Stimulated activated naive CD4-positive, alpha-beta T cell treated with Interleukin-2 at 50 U/mL for 16 hours (primary cell): ENCODE measurements at regions not wholly inside any gene's neighbourhood (a gene's known extent, or its start where the extent isn't known, plus 50 kb on each side); places are given as distances from the start of the nearest gene placed in this dataset.
"Not testable (repeated sequence)": the region's sequence is repeated elsewhere in the genome, so short reads cannot be mapped to it uniquely, and the experiment has no call there.

Experiments used
- DNase-seq: peaks from one replicate; lab custom pipeline; 2025; lab: John Stamatoyannopoulos, UW

DNA sequence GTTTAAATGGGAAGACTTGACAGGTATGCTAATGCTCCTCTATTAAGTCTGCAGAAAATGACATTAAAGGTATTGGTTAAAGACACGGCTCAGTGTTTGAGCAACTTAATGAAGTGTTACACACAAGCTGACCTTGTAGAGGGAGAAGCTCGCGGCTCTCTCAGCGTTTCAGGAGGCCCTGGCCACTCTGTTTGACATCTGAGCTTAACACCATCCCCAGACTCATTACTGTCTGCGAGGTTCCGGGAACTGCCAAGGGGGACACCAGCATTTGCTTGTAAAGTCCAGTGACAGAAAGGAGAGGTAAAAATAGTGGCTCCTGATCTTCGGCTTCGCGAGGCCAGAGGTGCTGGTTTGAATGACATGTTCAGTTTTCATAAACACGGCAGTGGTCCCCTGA, 540.7 kb upstream of the CADM1 start:
- no peak for DNase-seq

DNA sequence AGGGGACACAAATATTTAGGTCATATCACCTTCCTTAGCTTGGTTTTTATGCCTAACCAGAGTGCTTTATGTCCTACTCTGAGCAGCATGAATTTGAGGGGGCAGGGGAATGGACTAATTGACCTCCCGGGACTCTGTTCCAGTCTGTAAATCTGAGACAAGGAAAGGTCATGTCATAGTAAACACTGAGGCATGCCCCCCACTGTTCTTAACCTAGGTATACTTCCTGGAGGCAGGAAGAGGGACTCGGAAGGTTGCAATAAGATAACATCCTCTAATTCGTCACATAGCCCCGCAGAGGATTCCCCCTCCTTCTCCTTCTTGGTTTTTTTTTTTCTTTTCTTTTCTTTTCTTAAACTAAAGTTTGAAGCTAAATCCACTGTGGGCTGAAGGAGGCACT, 540.3 kb upstream of the CADM1 start:
- no peak for DNase-seq

DNA sequence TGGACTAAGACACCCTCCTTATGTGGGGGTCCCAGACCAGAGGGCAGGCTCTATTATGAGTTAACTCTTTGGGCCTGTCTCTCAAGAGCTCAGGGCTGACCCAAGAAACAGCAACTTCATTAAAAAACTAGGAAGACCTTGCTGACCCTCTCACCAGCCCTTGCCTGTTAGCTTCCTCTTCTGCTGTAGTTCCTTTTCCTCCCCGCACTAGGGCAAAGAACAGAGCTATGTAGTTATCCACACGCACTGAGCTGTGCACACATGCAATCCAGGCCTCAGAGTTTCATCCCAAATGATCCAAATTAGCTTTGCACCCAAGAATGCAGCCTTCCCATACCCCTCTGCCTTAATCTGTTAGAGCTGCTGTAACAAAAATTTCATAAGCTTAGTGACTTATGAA, 539.6 kb upstream of the CADM1 start:
- DNase-seq, result no peak

DNA sequence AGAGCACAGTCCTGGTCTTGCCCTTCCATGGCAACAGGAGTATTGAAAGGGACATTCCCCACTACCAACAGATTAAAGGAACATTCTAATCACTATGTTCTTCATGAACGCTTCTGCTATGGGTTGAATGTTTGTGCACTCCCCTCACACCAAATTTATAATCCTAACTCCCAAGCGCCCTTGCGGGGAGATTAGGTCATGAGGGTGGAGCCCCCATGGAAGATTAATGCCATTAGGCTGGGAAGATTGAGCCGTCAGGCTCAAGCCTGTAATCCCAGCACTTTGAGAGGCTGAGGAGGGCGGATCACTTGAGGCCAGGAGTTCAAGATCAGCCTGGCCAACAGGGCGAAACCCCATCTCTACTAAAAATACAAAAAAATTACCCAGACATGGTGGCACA, 538.8 kb upstream of the CADM1 start:
- not testable (repeated sequence) for DNase-seq

DNA sequence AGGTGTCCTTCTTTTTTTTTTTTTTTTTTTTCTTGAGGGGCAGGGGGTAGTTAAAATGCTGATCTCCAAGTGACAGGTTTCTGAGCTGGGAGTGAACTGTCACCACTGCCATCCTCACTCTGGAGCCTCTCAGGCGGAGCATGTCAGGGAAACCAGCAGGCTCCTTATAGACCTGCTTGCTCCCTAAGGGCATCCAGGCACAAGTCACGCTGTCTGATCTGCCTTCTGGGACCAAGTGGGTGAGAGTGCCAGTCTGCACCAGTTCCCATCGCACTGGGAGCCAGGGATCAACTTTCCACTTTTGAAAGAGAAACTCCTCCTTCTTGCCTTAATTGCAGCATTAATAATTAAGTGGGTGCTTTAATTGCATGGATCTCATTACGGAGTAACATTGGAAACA, 537.9 kb upstream of the CADM1 start:
- DNase-seq, result no peak

DNA sequence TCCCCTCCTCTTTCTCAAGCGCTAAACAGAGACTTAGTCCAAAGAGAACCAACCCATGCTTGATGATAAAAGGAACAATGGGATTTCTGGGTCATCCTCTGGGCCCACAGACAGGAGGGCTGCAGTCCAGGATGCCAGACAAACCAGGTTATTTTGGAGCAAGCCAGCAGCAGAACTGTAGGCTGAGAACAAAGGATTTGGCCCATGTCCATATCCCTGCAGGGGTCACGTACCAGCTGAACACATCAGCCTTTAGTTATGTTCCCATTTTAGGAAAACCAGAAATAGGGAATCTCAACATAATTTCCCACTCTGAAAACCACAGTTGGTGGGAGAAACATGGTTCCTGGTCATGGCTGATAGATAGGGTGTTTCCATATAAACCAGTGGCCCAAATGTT, 533.6 kb upstream of the CADM1 start:
- DNase-seq, result no peak

DNA sequence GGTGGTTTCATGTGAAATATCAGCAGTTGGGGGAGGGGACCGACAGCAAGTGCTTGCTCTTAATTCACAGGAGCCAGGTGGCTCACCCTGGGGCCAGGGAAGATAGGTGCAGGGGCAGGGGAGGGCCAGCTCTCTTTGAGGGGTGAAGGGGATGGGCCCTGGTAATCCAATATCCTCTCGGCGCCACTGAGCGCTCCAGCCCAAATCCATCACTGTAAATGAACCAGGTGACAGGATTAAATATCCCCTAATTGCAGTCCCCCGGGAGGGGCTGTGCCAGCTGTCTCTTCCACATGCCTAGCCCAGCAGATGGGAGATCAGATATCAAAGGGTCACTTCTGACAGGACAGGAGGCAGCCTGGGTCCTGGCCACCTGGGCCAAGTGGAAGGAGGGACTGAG, 531.8 kb upstream of the CADM1 start:
- DNase-seq, result no peak

DNA sequence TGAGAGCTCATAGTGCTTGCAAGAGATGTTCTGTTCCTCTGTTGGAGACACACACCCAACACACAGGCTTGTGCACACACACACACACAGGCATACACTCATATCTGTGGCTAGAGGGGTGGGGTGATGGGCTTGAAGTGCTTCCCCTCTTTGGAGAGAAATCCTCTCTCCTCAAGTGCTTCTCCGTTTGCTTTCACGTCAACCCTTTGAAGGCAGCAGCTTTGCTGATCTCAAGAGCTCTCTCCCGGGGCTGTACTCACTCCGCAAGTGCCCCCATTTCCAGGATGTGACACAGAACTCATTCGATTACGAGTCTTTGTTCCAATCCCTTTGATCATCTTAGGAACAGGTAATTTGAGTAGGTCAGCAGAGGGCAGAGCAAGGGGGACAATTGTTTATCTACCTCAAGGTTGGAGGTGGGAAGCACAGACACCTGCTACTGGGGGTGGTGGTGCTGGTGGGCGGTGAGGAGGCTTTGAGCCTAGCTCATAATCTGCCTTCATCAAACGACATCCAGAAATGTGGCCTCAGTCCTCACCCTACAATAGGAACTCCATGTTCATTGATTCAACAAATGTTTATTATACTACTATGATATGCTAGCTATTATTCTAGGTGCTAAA, 529.8 kb upstream of the CADM1 start:
- DNase-seq, result no peak

DNA sequence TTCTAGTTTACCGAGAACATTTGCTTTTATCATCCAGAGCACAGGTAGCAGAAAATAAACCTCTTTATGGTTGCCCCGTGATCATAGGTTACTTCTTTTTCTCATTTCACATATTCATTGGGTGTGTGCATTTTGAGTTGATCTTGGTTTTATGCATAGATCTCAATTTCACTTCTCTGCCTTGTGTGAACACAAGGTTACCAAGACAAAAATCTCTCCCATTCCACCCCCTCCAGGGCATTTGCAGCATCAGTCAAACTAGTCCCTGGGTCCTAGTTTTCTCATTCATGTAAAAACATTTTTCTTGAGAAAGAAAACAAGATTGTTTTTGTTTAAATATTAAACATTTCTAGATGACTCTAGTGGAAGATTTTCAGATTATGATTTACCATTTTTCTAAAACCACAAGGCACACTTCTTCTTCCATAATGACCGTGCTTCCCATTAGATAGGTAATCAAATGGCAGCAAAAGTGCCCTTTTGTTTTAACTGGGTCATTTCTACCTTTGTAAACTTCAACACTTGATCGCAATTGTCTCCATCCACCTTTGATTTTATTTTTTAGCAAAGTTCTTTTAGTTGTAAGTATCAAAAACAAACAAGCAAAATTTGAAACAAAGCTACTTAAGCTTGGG, 526.6 kb upstream of the CADM1 start:
- DNase-seq, result no peak

DNA sequence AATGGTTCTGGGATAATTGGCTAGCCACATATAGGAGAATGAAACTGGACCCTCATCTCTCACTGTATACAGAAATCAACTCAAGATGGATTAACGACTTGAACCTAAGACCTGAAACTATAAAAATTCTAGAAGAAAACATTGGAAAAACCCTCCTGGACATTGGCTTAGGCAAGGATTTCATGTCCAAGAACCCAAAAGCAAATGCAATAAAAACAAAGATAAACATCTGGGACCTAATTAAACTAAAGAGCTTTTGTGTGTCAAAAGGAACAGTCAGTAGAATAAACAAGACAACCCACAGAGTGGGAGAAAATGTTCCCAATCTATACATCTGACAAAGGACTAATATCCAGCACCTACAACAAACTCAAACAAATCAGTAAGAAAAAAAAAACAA, 524.3 kb upstream of the CADM1 start:
- not testable (repeated sequence) for DNase-seq

DNA sequence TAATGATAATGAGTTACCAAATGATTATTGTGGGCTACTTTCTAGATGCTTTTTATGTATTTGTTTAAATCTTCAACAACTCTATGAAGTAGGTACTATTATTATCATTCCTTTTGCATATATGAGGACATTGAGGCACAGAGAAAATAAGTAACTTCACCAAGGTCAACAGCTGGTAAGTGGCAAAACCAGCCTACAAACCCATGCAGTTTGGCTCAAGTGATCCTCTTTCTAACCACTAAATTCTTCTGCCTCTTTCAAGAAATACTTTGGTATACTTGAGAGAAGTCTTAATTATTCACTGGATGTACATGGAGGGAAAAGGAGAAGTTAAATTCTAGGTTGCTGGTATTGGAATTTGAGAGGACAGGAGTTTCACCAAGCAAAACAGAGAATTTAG, 495.2 kb upstream of the CADM1 start:
- DNase-seq, result no peak

DNA sequence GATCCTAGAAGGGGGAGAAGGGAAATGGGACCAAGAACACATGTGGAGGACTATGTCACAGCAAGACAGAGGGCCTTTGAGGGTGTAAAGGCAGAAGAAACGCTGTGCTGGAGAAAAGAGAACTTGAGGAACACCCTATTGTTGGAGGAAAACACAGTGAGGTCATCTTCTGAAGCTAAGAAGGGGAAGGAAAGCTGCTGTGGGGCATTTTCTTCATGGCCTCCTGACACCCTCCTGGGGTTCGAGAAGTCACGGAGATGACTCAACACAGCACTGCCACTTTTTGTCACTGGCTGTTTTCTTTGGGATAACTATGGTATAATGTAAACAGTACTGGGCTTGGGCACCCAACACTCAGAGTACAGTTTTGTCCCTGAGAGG, 492.6 kb upstream of the CADM1 start:
- no peak for DNase-seq

DNA sequence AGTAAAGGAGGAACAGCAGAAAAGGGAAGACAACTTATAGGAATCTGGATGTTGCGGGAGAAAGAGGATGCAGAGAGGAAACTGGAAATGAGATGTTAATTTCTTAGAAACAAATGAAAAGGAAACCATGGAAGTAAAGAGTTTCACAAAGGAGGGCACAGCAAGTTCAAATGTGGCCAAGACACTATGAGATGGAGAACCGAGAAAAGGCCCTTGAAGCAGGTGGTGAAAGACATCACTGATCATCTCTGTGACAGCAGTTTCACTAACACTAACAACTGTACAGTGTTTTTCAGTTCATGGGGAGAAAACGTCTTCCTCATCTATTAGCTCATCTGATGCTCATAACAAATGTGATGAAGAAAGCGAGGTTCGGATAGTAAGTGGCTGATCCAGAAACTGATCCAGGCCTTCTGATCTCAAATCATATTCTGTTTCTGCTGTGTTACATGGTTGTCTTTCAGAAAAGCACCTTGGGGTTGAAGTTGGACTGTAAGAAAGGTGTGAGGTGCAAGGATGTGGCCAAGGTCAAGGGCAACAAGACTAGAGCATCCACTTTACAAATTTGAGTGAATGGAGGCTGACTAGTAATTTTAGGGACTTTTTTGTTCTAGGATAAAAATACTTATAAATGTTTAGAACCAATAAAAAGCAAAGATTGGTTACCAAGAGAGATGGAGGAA, 492.1 kb upstream of the CADM1 start:
- DNase-seq, result no peak

DNA sequence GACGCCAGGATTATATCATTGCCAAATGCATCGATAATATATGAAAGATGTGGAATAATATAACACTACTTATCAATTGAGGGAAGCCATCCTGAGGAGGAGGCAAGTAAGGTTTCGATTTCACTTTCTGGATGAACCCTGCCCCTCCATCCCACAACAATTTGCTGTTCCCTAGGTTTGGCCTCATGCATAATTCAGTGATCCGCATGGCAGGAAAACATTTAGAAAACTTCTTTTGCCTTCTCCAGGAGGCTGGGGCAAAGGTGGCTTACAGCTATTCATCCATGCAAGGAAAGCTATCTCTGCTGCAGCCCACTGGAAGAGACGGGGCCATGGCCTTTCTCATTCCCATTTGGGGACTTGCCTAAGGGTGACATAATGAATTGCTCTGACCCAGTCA, 489.4 kb upstream of the CADM1 start:
- DNase-seq, result no peak

DNA sequence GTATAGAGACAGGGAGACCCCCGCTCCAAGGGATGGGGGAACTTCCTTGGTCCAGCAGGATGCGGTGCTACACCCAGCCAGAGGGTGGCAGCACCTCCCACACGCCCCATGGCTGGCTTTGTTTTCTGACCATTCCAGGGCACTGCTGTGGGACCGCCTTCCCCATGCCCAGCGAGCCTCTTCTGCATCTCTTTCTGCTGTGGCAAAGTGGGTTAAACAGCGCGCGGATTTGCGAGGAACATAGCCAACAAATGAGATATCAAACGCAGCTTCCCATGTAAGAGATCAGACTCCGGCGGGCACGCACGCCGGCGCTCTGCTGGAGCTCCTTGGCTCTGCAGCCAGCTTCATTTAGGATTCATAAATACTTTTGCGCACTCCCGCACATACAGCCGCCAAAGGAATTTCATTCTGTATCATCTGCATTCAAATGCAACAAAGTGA, 485.8 kb upstream of the CADM1 start:
- DNase-seq, result no peak

DNA sequence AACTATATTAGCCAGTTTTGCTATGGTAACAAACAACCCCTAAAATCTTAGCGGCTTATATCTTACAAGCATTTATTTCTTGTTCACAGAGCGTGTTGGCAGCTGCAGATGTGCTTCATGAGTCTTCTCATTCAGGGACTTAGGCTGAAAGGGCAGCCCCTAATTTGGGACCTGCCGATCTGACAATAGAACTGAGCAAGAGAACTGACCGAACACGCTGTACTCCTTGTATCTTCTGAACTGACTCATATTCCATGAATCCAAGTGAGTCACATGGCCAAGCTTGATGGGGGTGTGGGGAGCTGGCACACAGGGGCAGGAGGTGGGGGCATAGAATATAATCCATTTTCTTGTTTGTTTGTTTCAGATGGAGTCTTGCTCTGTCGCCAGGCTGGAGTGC, 481.7 kb upstream of the CADM1 start:
- no peak for DNase-seq

DNA sequence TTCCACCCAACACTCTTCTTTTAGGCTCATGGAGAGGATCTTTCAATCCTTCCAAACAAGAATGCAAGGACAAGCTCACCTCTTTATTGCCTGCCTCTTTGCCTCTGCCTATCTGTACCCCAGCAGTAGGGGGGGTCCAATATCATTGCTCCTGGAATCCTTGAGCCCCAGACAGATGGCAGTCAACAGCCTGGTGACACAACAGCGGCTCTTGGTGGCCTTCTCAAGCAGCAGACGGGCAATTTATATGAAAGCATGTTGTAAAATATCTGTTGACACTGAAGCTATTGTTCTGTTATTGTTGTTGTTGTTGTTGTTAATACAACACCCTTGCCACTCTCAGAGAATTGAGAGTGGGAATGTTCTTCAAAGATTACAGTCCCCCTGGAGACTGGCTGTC, 480.0 kb upstream of the CADM1 start:
- no peak for DNase-seq

DNA sequence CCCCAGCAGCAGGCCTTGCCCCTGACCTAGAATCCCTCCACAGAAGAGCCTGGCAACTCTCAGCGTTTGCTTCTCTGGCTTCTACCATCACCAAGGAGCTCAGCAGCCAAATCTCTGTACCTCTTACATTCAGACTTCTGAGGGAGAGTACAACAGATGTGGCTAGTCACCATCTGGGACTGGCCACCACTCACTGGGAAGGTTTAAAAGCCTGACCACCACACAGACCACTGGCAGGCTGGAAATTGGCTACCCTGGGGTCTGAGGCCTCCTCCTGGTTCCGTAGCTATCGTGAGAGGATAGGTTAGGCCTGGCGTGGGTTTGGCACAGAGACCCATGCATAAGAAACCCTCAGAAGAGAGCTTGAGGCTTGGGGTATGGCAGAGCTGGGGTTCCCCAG, 478.5 kb upstream of the CADM1 start:
- no peak for DNase-seq

DNA sequence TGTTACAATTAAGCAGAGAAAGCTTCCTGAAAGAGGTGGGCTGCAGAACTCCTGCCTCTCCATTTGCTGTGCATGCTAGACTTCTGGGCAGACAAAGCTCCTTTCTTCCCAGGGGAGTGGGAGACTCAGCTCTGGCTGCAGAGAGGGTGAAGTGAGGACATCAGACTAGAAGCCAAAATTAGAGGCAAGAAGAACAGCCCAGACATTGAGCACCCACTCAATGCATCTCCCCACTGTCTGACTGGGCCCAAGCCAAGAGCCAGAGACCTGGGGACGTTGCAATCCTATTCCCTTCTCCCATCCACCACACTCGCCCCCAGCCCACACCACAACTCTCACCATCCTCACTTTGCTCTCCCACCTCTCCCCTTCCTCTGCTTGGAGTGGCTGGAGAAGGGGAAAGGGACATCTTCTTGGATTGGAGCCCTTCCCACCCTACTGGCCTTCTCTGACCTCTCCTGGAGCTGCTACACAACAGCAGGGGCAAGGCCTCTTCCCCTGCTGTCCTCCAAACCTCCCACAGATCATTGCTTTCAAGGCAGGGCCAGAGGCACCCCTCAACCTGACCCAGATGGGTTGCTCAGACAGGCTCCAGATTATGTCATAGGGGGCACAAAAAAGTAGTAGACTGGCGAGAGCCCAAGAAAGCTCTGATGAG, 477.7 kb upstream of the CADM1 start:
- no peak for DNase-seq

DNA sequence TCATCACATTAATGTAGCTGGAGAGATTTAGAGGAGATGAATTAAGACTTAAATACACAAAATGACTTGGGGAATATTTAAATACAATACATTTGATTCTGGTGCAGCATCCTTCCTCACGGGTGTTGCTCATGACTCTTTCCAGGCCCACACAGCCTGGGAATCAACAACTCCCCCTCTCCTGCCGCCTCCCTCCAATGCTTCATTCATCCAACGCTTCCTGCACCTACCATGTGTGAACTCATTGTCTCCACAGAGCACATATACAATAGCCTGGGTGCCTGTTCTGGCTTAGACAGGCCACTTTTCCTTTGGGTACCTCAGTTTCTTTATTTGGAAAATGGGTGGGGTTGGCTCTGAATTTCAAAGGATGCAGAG, 476.9 kb upstream of the CADM1 start:
- DNase-seq, result no peak

DNA sequence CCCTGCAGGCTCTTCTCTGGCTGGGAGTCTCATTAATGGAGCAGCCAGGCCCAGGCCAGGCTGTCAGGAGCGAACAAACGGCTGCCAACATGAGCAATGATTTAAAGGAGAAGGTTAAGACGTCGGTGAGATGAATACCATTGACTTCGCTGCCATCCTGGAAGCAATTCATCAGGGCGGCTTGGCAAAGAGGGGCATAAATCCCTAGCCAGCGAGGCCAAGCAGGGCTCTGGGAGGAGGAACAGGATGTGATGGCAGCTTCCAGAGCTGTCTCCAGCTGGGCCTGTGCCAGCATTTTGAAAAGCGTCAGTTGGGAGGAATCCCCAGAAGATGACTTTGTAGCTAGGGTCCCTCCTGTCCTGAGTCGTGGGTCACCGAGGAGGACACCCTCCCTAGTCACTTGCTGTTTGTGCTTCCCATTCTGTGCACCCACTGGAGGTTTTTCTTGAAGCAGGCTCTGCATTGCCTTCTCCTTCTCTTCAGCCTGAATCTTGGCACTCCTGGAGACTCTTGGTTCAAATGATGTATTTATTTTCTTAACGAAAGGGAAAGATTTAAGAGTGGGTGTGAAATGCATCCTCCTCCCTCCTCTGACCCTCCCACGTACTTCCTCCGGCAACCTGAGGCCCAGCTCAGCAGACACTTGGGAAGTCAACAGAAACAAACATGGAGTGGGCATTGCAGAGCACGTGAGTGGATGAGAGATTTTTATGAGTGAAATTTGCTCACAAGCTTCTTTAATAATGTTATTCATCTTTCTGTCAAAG, 476.3 kb upstream of the CADM1 start:
- DNase-seq, result no peak

DNA sequence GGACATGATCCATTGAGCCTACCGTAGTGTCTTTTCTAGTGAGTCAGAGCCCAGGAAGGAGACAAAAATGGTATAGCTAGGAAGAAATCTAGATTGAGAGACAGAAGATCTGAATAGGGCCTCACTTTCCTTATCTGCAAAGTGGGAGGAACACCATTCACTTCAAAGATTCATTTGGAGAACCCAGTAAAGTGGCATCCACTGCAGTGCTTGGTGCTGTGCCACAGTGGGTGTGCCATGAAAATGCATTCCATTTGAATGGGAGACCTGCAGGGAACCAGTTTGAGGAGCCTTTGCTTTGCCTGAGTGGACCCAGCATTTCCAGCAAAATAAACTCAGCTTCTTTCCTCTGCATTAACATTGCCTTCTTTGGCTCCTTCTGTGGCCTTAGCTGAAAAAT, 470.5 kb upstream of the CADM1 start:
- DNase-seq, result no peak

DNA sequence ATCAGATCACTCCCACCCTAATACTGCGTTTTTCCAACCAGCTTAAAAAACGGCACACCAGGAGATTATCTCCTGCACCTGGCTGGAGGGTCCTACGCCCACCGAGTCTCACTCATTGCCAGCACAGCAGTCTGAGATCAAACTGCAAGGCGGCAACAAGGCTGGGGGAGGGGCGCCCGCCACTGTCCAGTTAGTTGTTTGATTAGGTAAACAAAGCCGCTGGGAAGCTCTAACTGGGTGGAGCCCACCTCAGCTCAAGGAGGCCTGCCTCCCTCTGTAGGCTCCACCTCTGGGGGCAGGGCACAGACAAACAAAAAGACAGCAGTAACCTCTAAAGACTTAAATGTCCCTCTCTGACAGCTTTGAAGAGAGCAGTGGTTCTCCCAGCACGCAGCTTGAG, 463.0 kb upstream of the CADM1 start:
- DNase-seq, result not testable (repeated sequence)
